HCT116 (cell line): ENCODE measurements at regions not wholly inside any gene's neighbourhood (a gene's known extent, or its start where the extent isn't known, plus 50 kb on each side); places are given as distances from the start of the nearest gene placed in this dataset.

Source experiments
- ATAC-seq: fragments of 200-7000 bp; cut with Tn5 transposase; 2 replicates; pipeline ENCODE4 v1.9.1; 2020; ENCODE audit warnings: mild to moderate bottlenecking, moderate library complexity
- BruUV-seq: library from RNA; stranded (reverse); fragments of 400-500 nt; replicated peaks from 2 replicates; lab custom pipeline; 2021; lab: Mats Ljungman, UMichigan
- CTCF ChIA-PET: fragments of 300-600 bp; sonication (Branson Sonifier 250); formaldehyde crosslinking; loops from one replicate; lab custom pipeline; 2021; ENCODE audit warnings: antibody characterized with exemption; lab: Charles Lee
- POLR2A ChIA-PET: fragments of 300-600, 350-600 bp; sonication (Branson Sonifier 250); formaldehyde crosslinking; loops from one replicate; lab custom pipeline; 2021; ENCODE audit warnings: antibody characterized with exemption; lab: Charles Lee
- RAD21 ChIA-PET, 2 experiments: fragments of 300-600 bp; sonication (Branson Sonifier 250); formaldehyde crosslinking; loops; one replicate each; lab custom pipeline; 2023; ENCODE audit warnings: low total read pairs in 2 of 2; ENCODE audit not compliant: uncharacterized antibody in 2 of 2, unreplicated experiment in 2 of 2, low non-redundant PET in 1 of 2; lab: Charles Lee
- DNase-seq: peaks from one replicate; pipeline ENCODE4 v3.0.0-alpha.2; 2010; ENCODE audit warnings: low read depth, low spot score
- H2AFZ ChIP-seq: fragments of 200-600 bp; shearing (Covaris generic), sonication (generic); 2 replicates; pipeline ENCODE4 v1.6.1; 2017; ENCODE audit warnings: low read depth, mixed run types, mixed read lengths, antibody characterized with exemption, low read length; ENCODE audit not compliant: poor library complexity, severe bottlenecking
- H3K27ac ChIP-seq: 2 replicates; pipeline ENCODE4 v1.5.1; 2012; ENCODE audit warnings: low read depth, low read length
- H3K27me3 ChIP-seq: fragments of 200-600 bp; sonication (generic); 2 replicates; pipeline ENCODE4 v1.6.1; 2016; ENCODE audit warnings: mixed run types, low read length, mixed read lengths; ENCODE audit not compliant: insufficient read depth
- H3K36me3 ChIP-seq, 2 experiments: fragments of 200-500 bp in 1 of 2; fragments of 200-600 bp in 1 of 2; sonication (Bioruptor generic) in 1 of 2; sonication (generic) in 1 of 2; 2 replicates each; pipeline versions ENCODE4 v1.5.1 to v1.6.1; 2014 to 2016; ENCODE audit warnings: low read length in 2 of 2, inconsistent platforms in 1 of 2, mixed read lengths in 1 of 2, mixed run types in 1 of 2; ENCODE audit not compliant: insufficient read depth in 2 of 2, control insufficient read depth in 1 of 2
- H3K4me1 ChIP-seq, 2 experiments: fragments of 200-600 bp in 1 of 2; sonication (generic) in 1 of 2; 2 replicates each; pipeline versions ENCODE4 v1.5.1 to v1.6.1; 2012 to 2017; ENCODE audit warnings: low read length in 2 of 2, inconsistent platforms in 1 of 2, mild to moderate bottlenecking in 1 of 2, mixed read lengths in 1 of 2, mixed run types in 1 of 2, moderate library complexity in 1 of 2; ENCODE audit not compliant: insufficient read depth in 2 of 2, control insufficient read depth in 1 of 2
- H3K4me2 ChIP-seq: fragments of 200-600 bp; sonication (generic); 2 replicates; pipeline ENCODE4 v1.6.1; 2017; ENCODE audit warnings: mixed run types, low read length, mixed read lengths
- H3K4me3 ChIP-seq, 2 experiments: fragments of 200-600 bp in 1 of 2; sonication (generic) in 1 of 2; replicated peaks in 1 of 2; 2 replicates each; pipeline ENCODE4 v1.5.1; 2011 to 2016; ENCODE audit warnings: low read length in 2 of 2, control low read depth in 1 of 2, low read depth in 1 of 2, mild to moderate bottlenecking in 1 of 2, mixed read lengths in 1 of 2, mixed run types in 1 of 2
- H3K79me2 ChIP-seq: fragments of 200-600 bp; sonication (generic); 2 replicates; pipeline ENCODE4 v1.6.1; 2017; ENCODE audit warnings: mild to moderate bottlenecking, mixed run types, low read length, moderate library complexity, mixed read lengths; ENCODE audit not compliant: insufficient read depth
- H3K9ac ChIP-seq: fragments of 200-600 bp; sonication (generic); 2 replicates; pipeline ENCODE4 v1.6.1; 2016; ENCODE audit warnings: low read length, mixed read lengths
- H3K9me2 ChIP-seq: fragments of 200-600 bp; sonication (generic), shearing (Covaris generic); 2 replicates; pipeline ENCODE4 v1.6.1; 2017; ENCODE audit warnings: mixed run types, mild to moderate bottlenecking, moderate library complexity; ENCODE audit not compliant: insufficient read depth
- H3K9me3 ChIP-seq, 2 experiments: fragments of 200-500 bp in 1 of 2; fragments of 200-600 bp in 1 of 2; sonication (Bioruptor generic) in 1 of 2; sonication (generic) in 1 of 2; 2 replicates each; pipeline ENCODE4 v1.6.1; 2014 to 2017; ENCODE audit warnings: low read length in 2 of 2, mixed read lengths in 2 of 2, inconsistent platforms in 1 of 2, low read depth in 1 of 2, mild to moderate bottlenecking in 1 of 2, mixed run types in 1 of 2, moderate library complexity in 1 of 2; ENCODE audit not compliant: control insufficient read depth in 1 of 2, insufficient read depth in 1 of 2
- H4K20me1 ChIP-seq: fragments of 200-600 bp; sonication (generic), shearing (Covaris generic); 2 replicates; pipeline ENCODE4 v1.6.1; 2017; ENCODE audit warnings: mixed run types, mild to moderate bottlenecking, moderate library complexity; ENCODE audit not compliant: insufficient read depth
- CEBPB ChIP-seq: IDR thresholded peaks from 2 replicates; pipeline ENCODE4 v1.6.1; 2012; ENCODE audit warnings: low read depth
- EGR1 ChIP-seq: IDR thresholded peaks from 2 replicates; pipeline ENCODE4 v1.6.1; 2012; ENCODE audit warnings: low read depth
- EZH2phosphoT487 ChIP-seq: fragments of 200-600 bp; IDR thresholded peaks from 2 replicates; pipeline ENCODE4 v1.6.1; 2018; ENCODE audit warnings: antibody characterized with exemption, borderline replicate concordance
- FOSL1 ChIP-seq: IDR thresholded peaks from 2 replicates; pipeline ENCODE4 v1.6.1; 2012; ENCODE audit warnings: low read depth
- JUND ChIP-seq: IDR thresholded peaks from 2 replicates; pipeline ENCODE4 v1.6.1; 2012
- POLR2A ChIP-seq: IDR thresholded peaks from 2 replicates; pipeline ENCODE4 v1.7.0; 2011; ENCODE audit warnings: borderline replicate concordance; ENCODE audit not compliant: insufficient read depth, insufficient read length; ENCODE audit errors: extremely low read depth
- RAD21 ChIP-seq: IDR thresholded peaks from 2 replicates; pipeline ENCODE4 v1.6.1; 2012; ENCODE audit warnings: low read depth, mild to moderate bottlenecking
- SIN3A ChIP-seq: IDR thresholded peaks from 2 replicates; pipeline ENCODE4 v1.6.1; 2012; ENCODE audit warnings: low read depth
- SRF ChIP-seq: IDR thresholded peaks from 2 replicates; pipeline ENCODE4 v1.6.1; 2012; ENCODE audit warnings: low read depth
- YY1 ChIP-seq: IDR thresholded peaks from 2 replicates; pipeline ENCODE4 v1.6.1; 2011; ENCODE audit warnings: low read length, low read depth, moderate library complexity, mild to moderate bottlenecking; ENCODE audit not compliant: insufficient replicate concordance; ENCODE audit errors: extremely low read depth
- ZFX ChIP-seq: fragments of 450-650 bp; IDR thresholded peaks from 2 replicates; pipeline ENCODE4 v1.6.1; 2017
- intact Hi-C: fragments of 100-400 bp; cut with micrococcal nuclease; formaldehyde crosslinking; loops from 2 replicates; pipeline ENCODE4 v1.10.0; 2022
- TF ChIP-seq, protein P1 (sequence below): IDR thresholded peaks from 2 replicates; pipeline ENCODE4 v1.6.1; 2012; ENCODE audit warnings: low read depth

DNA sequence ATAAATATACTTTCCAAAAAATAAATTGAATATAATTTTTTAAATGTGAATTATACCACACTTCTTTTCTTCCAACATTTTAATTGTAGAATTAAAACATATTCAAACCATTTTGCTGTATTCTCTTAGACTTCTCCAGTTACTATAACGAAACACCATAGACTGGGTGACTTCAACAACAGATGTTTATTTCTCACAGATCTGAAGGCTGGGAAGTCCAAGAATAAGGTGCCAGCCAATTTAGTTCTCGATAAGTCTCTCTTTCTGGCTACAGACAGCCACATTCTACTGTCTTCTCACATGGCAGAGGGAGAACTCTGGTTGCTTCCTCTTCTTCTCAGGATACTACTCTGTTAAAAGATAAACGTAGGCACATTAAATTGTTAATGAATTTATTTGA is 155.8 kb upstream of the UGT8 start:
- ATAC-seq (no peak), DNase-seq (no peak)
- Histone ChIP-seq H3K9ac (no peak overlapping the region), H3K4me2 (no peak overlapping the region), H3K4me1 (no peaks in the 10 kb centered on the region), H3K27me3 (no peaks in the 10 kb centered on the region), H3K27ac (no peak overlapping the region), H4K20me1 (no peaks in the 10 kb centered on the region), H3K9me3 (no peaks in the 10 kb centered on the region), H3K79me2 (no peaks in the 10 kb centered on the region), H3K9me2 (no peaks in the 10 kb centered on the region), H3K36me3 (no peaks in the 10 kb centered on the region), H3K4me3 (no peak overlapping the region), H2AFZ (no peak overlapping the region)
- intact Hi-C loops, result no loop called here
- ChIA-PET POLR2A (no interaction called here), RAD21 (no interaction called here), CTCF (no interaction called here)
- TF ChIP-seq POLR2A (no peak), CEBPB (no peak), JUND (no peak), SRF (no peak), EZH2phosphoT487 (no peak), ZFX (no peak), EGR1 (no peak), YY1 (no peak), FOSL1 (no peak), SIN3A (no peak), RAD21 (no peak)
- TF ChIP-seq, protein P1, sequence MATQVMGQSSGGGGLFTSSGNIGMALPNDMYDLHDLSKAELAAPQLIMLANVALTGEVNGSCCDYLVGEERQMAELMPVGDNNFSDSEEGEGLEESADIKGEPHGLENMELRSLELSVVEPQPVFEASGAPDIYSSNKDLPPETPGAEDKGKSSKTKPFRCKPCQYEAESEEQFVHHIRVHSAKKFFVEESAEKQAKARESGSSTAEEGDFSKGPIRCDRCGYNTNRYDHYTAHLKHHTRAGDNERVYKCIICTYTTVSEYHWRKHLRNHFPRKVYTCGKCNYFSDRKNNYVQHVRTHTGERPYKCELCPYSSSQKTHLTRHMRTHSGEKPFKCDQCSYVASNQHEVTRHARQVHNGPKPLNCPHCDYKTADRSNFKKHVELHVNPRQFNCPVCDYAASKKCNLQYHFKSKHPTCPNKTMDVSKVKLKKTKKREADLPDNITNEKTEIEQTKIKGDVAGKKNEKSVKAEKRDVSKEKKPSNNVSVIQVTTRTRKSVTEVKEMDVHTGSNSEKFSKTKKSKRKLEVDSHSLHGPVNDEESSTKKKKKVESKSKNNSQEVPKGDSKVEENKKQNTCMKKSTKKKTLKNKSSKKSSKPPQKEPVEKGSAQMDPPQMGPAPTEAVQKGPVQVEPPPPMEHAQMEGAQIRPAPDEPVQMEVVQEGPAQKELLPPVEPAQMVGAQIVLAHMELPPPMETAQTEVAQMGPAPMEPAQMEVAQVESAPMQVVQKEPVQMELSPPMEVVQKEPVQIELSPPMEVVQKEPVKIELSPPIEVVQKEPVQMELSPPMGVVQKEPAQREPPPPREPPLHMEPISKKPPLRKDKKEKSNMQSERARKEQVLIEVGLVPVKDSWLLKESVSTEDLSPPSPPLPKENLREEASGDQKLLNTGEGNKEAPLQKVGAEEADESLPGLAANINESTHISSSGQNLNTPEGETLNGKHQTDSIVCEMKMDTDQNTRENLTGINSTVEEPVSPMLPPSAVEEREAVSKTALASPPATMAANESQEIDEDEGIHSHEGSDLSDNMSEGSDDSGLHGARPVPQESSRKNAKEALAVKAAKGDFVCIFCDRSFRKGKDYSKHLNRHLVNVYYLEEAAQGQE, result no peak
- no TSS peak for BruUV-seq
